SK-N-MC (cell line): ENCODE measurements at regions not wholly inside any gene's neighbourhood (a gene's known extent, or its start where the extent isn't known, plus 50 kb on each side); places are given as distances from the start of the nearest gene placed in this dataset.

Source experiments
- EZH2 ChIP-seq: fragments of 200-600 bp; sonication (generic); IDR thresholded peaks from one replicate; pipeline ENCODE4 v1.6.1; 2017; ENCODE audit warnings: antibody characterized with exemption
- FOXP2 ChIP-seq: optimal IDR thresholded peaks from 2 replicates; pipeline ENCODE3; 2011; ENCODE audit warnings: mild to moderate bottlenecking, moderate library complexity; ENCODE audit not compliant: insufficient read depth; ENCODE audit errors: extremely low read length, control extremely low read depth
- POLR2AphosphoS5 ChIP-seq: IDR thresholded peaks from 2 replicates; pipeline ENCODE4 v1.6.1; 2012; ENCODE audit warnings: mild to moderate bottlenecking, low read depth, low read length, borderline replicate concordance

GRCh38 chr7:81427461-81427860 lies 342.4 kb downstream of the HGF start:
- TF ChIP-seq EZH2 (no peak), POLR2AphosphoS5 (no peak), FOXP2 (no peak)
